Mucosa of descending colon (tissue), 3 donors: ENCODE measurements at regions not wholly inside any gene's neighbourhood (a gene's known extent, or its start where the extent isn't known, plus 50 kb on each side); places are given as distances from the start of the nearest gene placed in this dataset.

Source experiments
- ATAC-seq: fragments of 200-7000 bp; cut with Tn5 transposase; one replicate; pipeline ENCODE4 v1.9.1; 2020; ENCODE audit warnings: mild to moderate bottlenecking, moderate library complexity
- DNase-seq, 3 donors: peaks; one replicate each; pipeline ENCODE4 v3.0.0-alpha.2; 2020
- H3K36me3 ChIP-seq: fragments of 200-600 bp; one replicate; pipeline ENCODE4 v1.8.0; 2021; ENCODE audit warnings: low read depth, mild to moderate bottlenecking
- H3K4me1 ChIP-seq: fragments of 200-600 bp; one replicate; pipeline ENCODE4 v1.8.0; 2021; ENCODE audit warnings: low read depth, mild to moderate bottlenecking
- H3K4me3 ChIP-seq: fragments of 200-600 bp; one replicate; pipeline ENCODE4 v1.8.0; 2021; ENCODE audit warnings: mild to moderate bottlenecking
- H3K9me3 ChIP-seq: fragments of 200-600 bp; one replicate; pipeline ENCODE4 v1.8.0; 2021; ENCODE audit warnings: mild to moderate bottlenecking
- intact Hi-C, 2 donors: fragments of 100-400 bp; cut with DNase I in 1 of 2; cut with micrococcal nuclease in 1 of 2; formaldehyde crosslinking; loops; one replicate each; pipeline versions ENCODE4 v1.11.0 to v1.11.1; 2022; cut with DNase I, micrococcal nuclease
- TF ChIP-seq, protein P1 (sequence below): fragments of 200-600 bp; IDR thresholded peaks from one replicate; pipeline ENCODE4 v1.8.0; 2022; ENCODE audit warnings: antibody characterized with exemption, mild to moderate bottlenecking
- donor health status: DM: no; HTN: no; CAD: no; lungs with moderate emphysema.
- donor health status: DM: no; HTN: no; CAD: no.
- donor health status: DM: no; HTN: yes; CAD: no.

DNA sequence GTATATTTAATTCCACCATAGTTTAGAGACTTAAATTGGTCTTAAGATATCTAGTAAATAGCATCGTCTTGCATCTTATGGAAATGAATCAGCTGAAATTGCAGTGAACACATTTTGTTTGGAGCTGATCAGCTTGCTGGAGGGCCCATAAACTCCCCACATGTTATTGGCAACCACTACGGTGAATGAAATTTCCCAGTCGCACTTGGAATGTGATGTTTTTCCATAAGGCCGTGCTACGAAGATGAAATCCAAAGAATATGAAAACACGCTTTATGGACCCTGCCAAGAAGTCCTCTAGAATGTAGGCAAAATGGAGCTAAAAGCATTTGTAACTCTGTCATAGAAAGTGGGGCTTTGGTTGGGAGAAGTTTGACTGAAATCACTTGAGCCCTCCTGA lies 572.1 kb downstream of the ACTL7B start:
- DNase-seq (no peak), ATAC-seq (no peak)
- Histone ChIP-seq H3K36me3 (no peaks in the 10 kb centered on the region), H3K9me3 (no peaks in the 10 kb centered on the region), H3K4me3 (no peak overlapping the region), H3K4me1 (no peaks in the 10 kb centered on the region)
- intact Hi-C loops, result no loop called here
- TF ChIP-seq, protein P1, sequence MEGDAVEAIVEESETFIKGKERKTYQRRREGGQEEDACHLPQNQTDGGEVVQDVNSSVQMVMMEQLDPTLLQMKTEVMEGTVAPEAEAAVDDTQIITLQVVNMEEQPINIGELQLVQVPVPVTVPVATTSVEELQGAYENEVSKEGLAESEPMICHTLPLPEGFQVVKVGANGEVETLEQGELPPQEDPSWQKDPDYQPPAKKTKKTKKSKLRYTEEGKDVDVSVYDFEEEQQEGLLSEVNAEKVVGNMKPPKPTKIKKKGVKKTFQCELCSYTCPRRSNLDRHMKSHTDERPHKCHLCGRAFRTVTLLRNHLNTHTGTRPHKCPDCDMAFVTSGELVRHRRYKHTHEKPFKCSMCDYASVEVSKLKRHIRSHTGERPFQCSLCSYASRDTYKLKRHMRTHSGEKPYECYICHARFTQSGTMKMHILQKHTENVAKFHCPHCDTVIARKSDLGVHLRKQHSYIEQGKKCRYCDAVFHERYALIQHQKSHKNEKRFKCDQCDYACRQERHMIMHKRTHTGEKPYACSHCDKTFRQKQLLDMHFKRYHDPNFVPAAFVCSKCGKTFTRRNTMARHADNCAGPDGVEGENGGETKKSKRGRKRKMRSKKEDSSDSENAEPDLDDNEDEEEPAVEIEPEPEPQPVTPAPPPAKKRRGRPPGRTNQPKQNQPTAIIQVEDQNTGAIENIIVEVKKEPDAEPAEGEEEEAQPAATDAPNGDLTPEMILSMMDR, result no peak

DNA sequence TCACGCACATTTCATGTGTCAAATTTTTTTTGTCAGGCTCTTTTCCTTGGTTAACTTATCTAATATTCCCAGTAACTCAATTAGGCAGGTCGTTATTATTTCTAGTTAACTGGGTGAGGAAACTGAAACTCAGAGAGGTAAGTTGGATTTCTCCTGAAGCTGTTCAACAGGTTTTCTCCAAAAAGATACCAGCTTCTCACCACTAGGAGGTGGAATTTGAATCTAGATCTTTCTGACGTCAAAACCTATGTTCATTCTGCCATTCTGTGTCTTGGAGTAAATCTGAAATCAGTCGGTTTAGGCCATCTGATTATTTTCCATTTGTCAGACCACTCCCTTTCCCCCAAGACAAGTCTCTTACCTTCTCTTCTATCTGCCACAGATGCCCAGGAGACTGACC lies 572.9 kb downstream of the ACTL7B start:
- TF ChIP-seq, protein P1, result no peak
- Histone ChIP-seq H3K9me3 (no peaks in the 10 kb centered on the region), H3K4me3 (no peak overlapping the region), H3K4me1 (no peaks in the 10 kb centered on the region), H3K36me3 (no peaks in the 10 kb centered on the region)
- no peak for ATAC-seq
- intact Hi-C loops, result no loop called here
- DNase-seq, result no peak

DNA sequence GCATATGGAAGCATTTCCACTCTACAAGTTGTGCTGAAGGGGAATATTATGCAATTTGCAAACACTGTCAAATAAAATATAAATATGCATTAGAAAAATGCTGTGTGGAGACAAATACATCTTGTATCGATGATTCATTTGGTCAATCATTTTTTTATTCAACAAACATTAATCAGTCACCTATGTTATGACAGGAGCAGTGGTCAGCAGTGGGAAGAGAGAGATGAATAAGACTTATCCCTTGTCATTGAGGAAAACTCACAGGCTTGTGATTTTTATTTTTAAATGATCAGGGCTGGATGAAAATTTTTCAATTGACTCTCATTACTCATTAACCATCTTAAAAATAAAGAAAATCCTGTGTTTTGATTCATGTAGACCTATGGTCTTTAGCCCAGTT lies 574.1 kb downstream of the ACTL7B start:
- DNase-seq, result no peak
- intact Hi-C loops, result no loop called here
- H3K4me3 ChIP-seq, result no peak overlapping the region
- no peak for ATAC-seq
- no peaks in the 10 kb centered on the region for H3K4me1 ChIP-seq
- TF ChIP-seq, protein P1, result no peak
- H3K9me3 ChIP-seq, result no peaks in the 10 kb centered on the region
- H3K36me3 ChIP-seq, result no peaks in the 10 kb centered on the region

DNA sequence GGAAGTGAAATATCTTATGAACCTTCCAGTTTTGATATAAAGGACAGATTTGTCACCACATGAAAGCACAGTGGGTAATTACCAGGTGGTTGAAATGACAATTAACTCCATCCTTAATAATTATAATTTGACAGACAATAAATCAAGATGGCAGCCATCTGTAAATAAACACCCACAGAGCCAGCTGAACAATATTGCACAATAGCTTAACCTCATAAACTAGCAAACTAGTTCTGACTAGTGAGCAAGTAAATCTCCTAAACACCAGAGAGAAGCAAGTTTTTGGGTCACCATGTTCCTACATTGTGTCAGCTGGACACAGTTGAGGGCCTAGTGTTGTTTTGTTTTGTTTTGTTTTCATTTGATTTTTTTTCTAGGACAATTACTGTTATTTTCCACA lies 577.4 kb downstream of the ACTL7B start:
- intact Hi-C loops, result loop anchor here in 1 of 2 donors (10.0 kb wide), 1 partner anchor 794 kb away; the partner anchor contains the start of gene KLF4
- ATAC-seq, result no peak

DNA sequence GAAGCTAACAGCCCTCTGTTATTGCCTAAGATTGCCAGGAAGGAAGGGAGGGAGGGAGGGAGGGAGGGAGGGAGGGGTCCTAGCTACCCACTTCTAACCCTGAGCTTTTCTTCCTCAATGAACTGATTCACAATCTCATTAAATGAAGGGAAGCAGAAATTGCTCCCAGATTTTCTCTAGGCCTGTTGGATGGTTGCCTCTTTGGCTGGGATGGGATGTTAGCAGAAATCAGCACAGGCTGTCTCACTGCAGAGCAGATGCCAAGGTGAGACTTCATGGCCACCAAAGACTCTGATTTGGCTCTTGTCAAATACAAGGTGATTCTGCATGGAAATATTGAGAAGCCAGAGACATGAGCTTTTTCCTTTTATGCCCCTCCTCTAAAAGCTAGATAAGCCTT lies 578.6 kb downstream of the ACTL7B start:
- no peak for ATAC-seq
- H3K4me3 ChIP-seq, result no peak overlapping the region
- H3K9me3 ChIP-seq, result no peaks in the 10 kb centered on the region
- intact Hi-C loops, result loop anchor here in 1 of 2 donors (10.0 kb wide), 1 partner anchor 792 kb away; the partner anchor contains the start of gene KLF4
- no peak for DNase-seq
- peaks cover 7% of the 10 kb centered on the region for H3K4me1 ChIP-seq
- no peaks in the 10 kb centered on the region for H3K36me3 ChIP-seq
- TF ChIP-seq, protein P1, result no peak

More for the DNA sequence above, 577.4 kb downstream of the ACTL7B start:
- TF ChIP-seq, protein P1, result no peak
- Histone ChIP-seq H3K36me3 (no peaks in the 10 kb centered on the region), H3K4me1 (peaks cover 2% of the 10 kb centered on the region), H3K4me3 (no peak overlapping the region), H3K9me3 (no peaks in the 10 kb centered on the region)
- no peak for DNase-seq

DNA sequence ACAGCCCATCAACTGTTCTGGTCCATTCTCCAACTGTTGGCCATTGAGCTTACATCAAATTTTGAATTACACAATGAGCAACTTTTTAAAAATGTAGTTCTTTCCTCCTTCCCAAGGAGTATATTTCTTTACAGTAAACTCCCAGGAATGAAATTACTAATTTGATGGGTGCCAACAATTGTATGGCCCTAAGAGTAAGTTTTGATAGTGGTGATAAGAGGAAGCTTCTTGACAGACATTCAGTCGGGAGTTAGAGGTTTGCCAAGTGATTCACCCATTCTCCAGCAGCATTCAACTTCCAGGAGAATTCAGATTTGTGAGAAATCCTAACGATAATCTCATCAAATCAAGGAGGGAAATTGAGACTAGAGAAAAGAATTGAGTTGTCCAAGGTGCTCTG lies 579.9 kb downstream of the ACTL7B start:
- intact Hi-C loops, result loop anchor here in 1 of 2 donors (10.0 kb wide), 1 partner anchor 791 kb away; the partner anchor contains the start of gene KLF4
- ATAC-seq, result no peak

More for the DNA sequence above, 579.9 kb downstream of the ACTL7B start:
- Histone ChIP-seq H3K4me1 (peaks cover 9% of the 10 kb centered on the region), H3K9me3 (no peaks in the 10 kb centered on the region), H3K36me3 (no peaks in the 10 kb centered on the region), H3K4me3 (no peak overlapping the region)
- TF ChIP-seq, protein P1, result no peak
- no peak for DNase-seq
